Activated T-cell treated with anti-CD3 and anti-CD28 coated beads, Interleukin-2, amount 50 U/mL, for 72 hours (primary cell): ENCODE measurements at regions not wholly inside any gene's neighbourhood (a gene's known extent, or its start where the extent isn't known, plus 50 kb on each side); places are given as distances from the start of the nearest gene placed in this dataset.
A peak's percentile ranks its signal among the peaks of the same experiment; 100 is the strongest.

Source experiments
- ATAC-seq, 2 donors: fragments of 150-1000 bp; cut with Tn5 transposase; replicated peaks in 1 of 2; 2 replicates each; pipeline ENCODE4 v1.10.0; 2021; ENCODE audit warnings: moderate library complexity in 2 of 2, mild to moderate bottlenecking in 1 of 2
- DNase-seq, 2 donors: peaks; one replicate each; pipeline ENCODE4 v3.0.0; 2021 to 2022; ENCODE audit warnings: mixed read lengths in 1 of 2
- H3K27ac Mint-ChIP-seq: one replicate; pipeline ENCODE4 v1.8.0; 2022; ENCODE audit warnings: mild to moderate bottlenecking, moderate library complexity, mixed read lengths
- H3K27me3 Mint-ChIP-seq: one replicate; pipeline ENCODE4 v1.8.0; 2022; ENCODE audit warnings: low read depth, mixed read lengths
- H3K36me3 Mint-ChIP-seq, 2 donors: one replicate each; pipeline ENCODE4 v1.8.0; 2022; ENCODE audit warnings: mixed read lengths in 2 of 2, mild to moderate bottlenecking in 1 of 2; ENCODE audit not compliant: insufficient read depth in 2 of 2
- H3K4me1 Mint-ChIP-seq: one replicate; pipeline ENCODE4 v1.8.0; 2022; ENCODE audit warnings: low read depth, mixed read lengths
- H3K4me3 Mint-ChIP-seq, 2 donors: one replicate each; pipeline ENCODE4 v1.8.0; 2022; ENCODE audit warnings: mild to moderate bottlenecking in 2 of 2, mixed read lengths in 2 of 2, moderate library complexity in 2 of 2
- H3K9me3 Mint-ChIP-seq, 2 donors: one replicate each; pipeline ENCODE4 v1.8.0; 2022; ENCODE audit warnings: mixed read lengths in 2 of 2

DNA sequence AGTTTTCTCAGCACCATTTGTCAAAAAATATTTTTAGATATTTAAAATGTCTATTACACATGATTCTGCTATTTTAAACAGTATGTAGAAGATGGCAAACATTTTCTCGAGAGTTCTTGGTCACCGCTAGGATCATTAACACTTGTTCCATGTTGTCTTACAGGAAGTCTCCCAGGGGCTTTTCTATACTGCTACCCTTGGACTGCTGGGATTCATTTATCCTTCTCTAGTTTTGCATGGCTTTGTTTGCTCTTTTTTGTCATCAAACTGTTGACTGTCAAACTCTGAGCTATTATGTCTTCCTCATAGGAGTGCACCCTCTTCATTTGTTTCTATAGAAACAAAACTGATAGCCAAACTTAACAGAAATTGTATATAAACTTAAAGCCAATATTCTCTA, 184.9 kb downstream of the CDCA7 start:
- H3K27me3 Mint-ChIP-seq: peaks cover 8% of the 10 kb centered on the region
- no peak for ATAC-seq
- H3K4me3 Mint-ChIP-seq: no peak overlapping the region
- no peak for DNase-seq
- H3K4me1 Mint-ChIP-seq: no peaks in the 10 kb centered on the region
- peaks cover 0 to under 1% of the 10 kb centered on the region in 2 donors for H3K9me3 Mint-ChIP-seq
- H3K36me3 Mint-ChIP-seq: no peaks in the 10 kb centered on the region
- no peak overlapping the region for H3K27ac Mint-ChIP-seq

DNA sequence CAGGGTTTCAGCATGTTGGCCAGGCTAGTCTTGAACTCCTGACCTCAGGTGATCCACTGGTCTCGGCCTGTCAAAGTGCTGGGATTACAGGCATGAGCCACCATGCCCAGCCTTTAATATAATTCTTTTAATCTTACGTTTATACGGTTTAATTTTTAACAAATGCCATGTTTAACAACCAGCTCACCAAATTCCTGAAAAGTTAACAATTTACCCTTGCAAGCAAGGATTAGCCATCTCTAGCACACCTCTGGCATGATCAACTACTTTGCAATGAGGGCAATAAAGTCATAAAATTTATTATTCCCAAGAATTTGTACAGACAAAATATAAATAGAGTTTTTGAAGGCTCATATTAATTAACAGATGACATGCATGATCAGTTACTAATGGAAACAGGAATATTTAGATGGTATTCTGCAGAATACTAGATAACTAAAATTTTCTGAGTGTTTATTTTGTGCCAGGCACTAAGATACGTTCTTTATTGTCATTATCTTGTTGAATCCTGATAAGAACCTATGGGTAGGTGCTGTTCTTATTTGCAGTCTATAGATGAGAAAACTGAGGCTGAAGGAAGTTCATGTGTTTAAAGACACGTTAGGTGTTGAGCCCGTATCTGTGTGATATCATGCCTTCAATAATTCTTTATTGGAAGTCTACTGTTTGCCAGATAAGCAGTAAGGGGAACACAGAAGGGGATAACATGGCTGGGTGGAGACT, 190.1 kb downstream of the CDCA7 start:
- no peaks in the 10 kb centered on the region for H3K9me3 Mint-ChIP-seq
- H3K27me3 Mint-ChIP-seq: peaks cover 9% of the 10 kb centered on the region
- H3K36me3 Mint-ChIP-seq: no peaks in the 10 kb centered on the region
- H3K4me1 Mint-ChIP-seq: no peaks in the 10 kb centered on the region
- no peak for DNase-seq
- H3K4me3 Mint-ChIP-seq: no peak overlapping the region
- H3K27ac Mint-ChIP-seq: no peak overlapping the region
- no peak for ATAC-seq

DNA sequence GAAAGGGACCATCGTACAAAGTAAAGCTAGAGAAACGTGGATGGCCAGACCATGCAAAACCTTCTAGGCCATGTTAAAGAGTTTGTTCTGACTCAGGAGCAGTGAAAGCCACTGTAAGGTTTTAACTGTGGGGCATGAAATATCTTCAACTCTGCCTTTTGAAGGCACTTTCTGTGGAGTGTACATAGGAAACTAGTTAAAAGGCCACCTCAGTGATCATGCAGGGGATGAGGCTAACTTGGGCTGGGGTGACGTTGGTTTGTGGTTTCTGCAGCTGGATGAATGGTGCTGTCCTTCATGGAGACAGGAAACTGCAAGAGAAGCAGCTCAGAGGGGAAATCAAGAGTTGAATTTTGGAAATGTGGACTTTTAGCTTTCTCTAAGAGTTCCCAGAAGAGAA, 190.7 kb downstream of the CDCA7 start:
- ATAC-seq (no peak), DNase-seq (no peak)
- Mint-ChIP-seq H3K27ac (no peak overlapping the region), H3K9me3 (peaks cover 0 to 4% of the 10 kb centered on the region in 2 donors), H3K36me3 (no peaks in the 10 kb centered on the region), H3K4me3 (no peak overlapping the region), H3K4me1 (no peaks in the 10 kb centered on the region), H3K27me3 (peaks cover 9% of the 10 kb centered on the region)

DNA sequence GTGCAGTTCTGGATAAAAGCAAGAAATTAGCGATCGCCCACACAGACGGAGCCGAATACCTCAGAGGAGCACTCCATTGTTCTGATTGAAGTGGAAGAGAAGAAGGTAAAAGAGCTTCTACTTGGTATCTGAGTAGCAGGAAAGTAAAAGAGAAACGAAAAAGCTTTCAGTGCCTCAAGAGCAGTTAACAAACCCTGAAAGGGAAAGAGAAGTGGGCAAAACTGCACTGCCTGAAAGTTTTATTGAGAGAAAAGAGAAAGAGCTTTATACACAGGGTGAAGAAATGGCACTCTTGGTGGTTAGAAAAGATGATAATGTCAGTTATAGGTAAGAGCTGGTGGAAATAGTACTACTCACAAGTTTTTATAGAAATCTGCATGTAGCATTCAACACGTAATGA, 192.8 kb downstream of the CDCA7 start:
- Mint-ChIP-seq H3K9me3 (peaks cover 0 to 4% of the 10 kb centered on the region in 2 donors), H3K4me3 (no peak overlapping the region), H3K36me3 (no peaks in the 10 kb centered on the region), H3K27me3 (peaks cover 9% of the 10 kb centered on the region), H3K4me1 (no peaks in the 10 kb centered on the region), H3K27ac (no peak overlapping the region)
- ATAC-seq (no peak), DNase-seq (no peak)

DNA sequence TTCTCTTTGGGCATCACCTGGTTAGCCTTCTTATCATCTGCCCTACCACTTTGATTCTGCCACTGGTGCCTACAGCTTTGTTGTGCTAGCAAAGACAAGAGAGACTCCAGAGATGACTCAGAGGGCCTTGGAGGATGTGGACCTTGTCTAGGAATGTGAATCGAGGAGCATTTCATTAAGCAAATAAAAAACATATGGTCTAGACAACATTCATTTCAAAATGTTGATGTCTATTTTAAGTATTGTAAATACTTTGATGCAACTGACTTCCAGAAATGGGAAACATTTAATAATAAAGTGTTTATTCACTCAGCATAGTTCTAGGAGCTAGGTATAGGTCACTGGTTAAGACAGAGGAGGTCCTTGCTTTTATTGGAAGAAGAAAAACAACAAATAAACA, 195.5 kb downstream of the CDCA7 start:
- Mint-ChIP-seq H3K9me3 (peaks cover 0 to 4% of the 10 kb centered on the region in 2 donors), H3K4me1 (no peaks in the 10 kb centered on the region)
- ATAC-seq: no peak

DNA sequence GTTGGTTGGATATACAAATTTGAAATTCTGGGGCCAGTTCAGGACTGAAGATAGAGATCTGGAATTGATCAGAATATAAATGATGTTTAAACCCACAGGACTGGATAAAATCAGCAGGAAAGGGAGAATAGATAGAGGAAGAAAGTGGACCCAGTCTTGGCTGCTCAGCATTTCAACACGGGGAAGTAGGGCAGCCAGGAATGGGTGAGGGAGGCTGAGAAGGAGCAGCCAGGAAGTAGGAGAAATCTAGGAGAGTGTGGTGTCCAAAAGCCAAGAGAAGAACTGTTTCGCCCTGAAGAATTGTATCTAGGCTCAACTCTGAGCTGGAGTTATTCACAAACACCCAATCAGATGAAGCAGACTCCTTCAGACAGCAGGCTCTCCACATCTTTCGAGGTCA, 197.9 kb downstream of the CDCA7 start:
- Mint-ChIP-seq H3K4me1 (no peaks in the 10 kb centered on the region), H3K4me3 (no peak overlapping the region), H3K36me3 (no peaks in the 10 kb centered on the region), H3K27ac (no peak overlapping the region), H3K27me3 (peaks cover 24% of the 10 kb centered on the region), H3K9me3 (peaks cover 0 to 4% of the 10 kb centered on the region in 2 donors)
- ATAC-seq: no peak
- no peak for DNase-seq

More for the DNA sequence above, 195.5 kb downstream of the CDCA7 start:
- H3K27ac Mint-ChIP-seq: peak overlapping the region; percentile 68
- DNase-seq: no peak
- no peak overlapping the region for H3K4me3 Mint-ChIP-seq
- no peaks in the 10 kb centered on the region for H3K36me3 Mint-ChIP-seq
- H3K27me3 Mint-ChIP-seq: peaks cover 15% of the 10 kb centered on the region

DNA sequence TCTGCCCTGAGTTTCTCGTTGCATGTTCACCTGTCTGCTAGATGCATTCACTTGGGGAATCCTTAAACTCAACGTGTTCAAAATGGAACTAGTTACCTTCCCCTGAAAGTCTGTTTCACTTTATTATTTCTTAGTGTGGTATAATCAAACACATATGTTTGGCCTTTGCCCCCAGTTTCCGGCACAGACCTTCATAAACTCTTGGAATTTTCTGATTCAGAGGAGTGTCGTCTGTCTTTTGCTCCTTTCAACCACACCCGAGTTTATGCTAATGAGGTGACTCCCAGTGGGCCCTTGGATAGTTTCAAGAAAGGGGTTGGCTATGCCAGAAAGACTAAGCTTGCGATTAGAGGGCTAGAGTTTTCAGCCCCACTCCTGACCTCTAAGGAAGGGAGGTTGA, 198.9 kb downstream of the CDCA7 start:
- no peaks in the 10 kb centered on the region for H3K4me1 Mint-ChIP-seq
- no peak for ATAC-seq

DNA sequence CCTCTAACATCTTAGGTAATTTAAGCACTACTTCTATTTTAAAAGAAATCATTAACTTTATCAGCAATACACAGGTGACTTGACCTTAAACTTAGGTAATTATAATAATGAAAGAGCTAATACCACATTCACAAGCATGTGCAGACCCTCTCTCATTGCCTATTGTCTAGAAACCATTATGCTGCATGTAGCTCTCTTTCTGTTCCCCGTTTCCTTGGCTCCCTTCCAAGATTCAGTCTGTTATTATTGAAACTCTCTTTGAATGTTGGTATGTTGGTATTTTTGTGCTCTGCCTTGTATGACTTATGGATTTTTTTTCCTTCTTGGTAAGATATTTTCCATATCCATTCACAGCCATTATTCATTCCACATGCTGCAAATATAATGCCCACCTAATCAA, 201.2 kb downstream of the CDCA7 start:
- no peak for DNase-seq
- Mint-ChIP-seq H3K4me1 (no peaks in the 10 kb centered on the region), H3K4me3 (no peak overlapping the region), H3K27me3 (peaks cover 31% of the 10 kb centered on the region), H3K27ac (no peak overlapping the region), H3K9me3 (no peaks in the 10 kb centered on the region), H3K36me3 (no peaks in the 10 kb centered on the region)
- no peak for ATAC-seq

More for the DNA sequence above, 198.9 kb downstream of the CDCA7 start:
- H3K27me3 Mint-ChIP-seq: peaks cover 25% of the 10 kb centered on the region
- peaks cover 0 to 4% of the 10 kb centered on the region in 2 donors for H3K9me3 Mint-ChIP-seq
- H3K27ac Mint-ChIP-seq: no peak overlapping the region
- DNase-seq: no peak
- no peak overlapping the region for H3K4me3 Mint-ChIP-seq
- H3K36me3 Mint-ChIP-seq: no peaks in the 10 kb centered on the region

DNA sequence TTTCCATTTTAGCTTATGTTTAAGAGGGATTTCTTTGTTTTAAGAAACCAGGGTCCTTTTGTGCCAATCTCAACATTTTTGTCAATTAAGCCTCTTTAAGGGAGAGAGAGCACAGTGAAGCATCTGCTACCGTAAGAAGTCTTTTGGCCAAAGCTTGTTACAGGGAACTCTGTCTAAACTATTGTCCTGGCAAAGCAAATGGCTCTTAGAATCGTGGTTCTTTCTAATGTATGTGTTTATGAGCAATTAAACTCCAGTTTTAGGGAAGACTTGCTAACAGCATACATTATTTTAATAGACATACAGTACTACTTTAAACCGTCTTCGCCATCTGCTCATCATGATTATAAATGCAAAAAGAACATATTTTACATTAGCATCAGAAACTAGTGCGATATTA, 202.1 kb downstream of the CDCA7 start:
- no peak overlapping the region for H3K27ac Mint-ChIP-seq
- H3K36me3 Mint-ChIP-seq: peaks cover 0 to 2% of the 10 kb centered on the region in 2 donors
- H3K4me3 Mint-ChIP-seq: no peak overlapping the region
- DNase-seq (no peak), ATAC-seq (no peak)
- peaks cover 31% of the 10 kb centered on the region for H3K27me3 Mint-ChIP-seq
- no peaks in the 10 kb centered on the region for H3K9me3 Mint-ChIP-seq
- H3K4me1 Mint-ChIP-seq: no peaks in the 10 kb centered on the region

DNA sequence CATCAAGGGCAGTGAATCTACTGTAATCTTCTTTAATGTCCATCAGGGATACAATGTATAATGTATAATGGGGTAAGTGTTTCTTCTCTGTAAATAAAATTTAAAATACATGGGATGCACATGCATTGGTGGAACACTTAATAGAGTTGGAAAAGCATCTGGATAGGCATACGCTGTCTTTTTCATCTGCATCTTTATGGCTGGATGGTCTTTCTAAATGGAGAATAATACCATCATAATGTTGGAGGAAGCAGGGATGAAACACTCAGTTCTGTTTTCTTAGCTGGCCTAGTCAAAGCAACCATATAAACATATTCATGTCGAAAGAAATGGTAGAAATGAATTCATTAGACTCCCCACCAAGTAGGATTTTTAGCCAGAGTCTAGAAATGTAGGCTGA, 202.8 kb downstream of the CDCA7 start:
- no peak for ATAC-seq
- H3K4me1 Mint-ChIP-seq: no peaks in the 10 kb centered on the region
- H3K27me3 Mint-ChIP-seq: peaks cover 32% of the 10 kb centered on the region
- H3K27ac Mint-ChIP-seq: no peak overlapping the region
- no peak for DNase-seq
- H3K4me3 Mint-ChIP-seq: no peak overlapping the region
- H3K9me3 Mint-ChIP-seq: no peaks in the 10 kb centered on the region
- H3K36me3 Mint-ChIP-seq: peaks cover 0 to 2% of the 10 kb centered on the region in 2 donors

DNA sequence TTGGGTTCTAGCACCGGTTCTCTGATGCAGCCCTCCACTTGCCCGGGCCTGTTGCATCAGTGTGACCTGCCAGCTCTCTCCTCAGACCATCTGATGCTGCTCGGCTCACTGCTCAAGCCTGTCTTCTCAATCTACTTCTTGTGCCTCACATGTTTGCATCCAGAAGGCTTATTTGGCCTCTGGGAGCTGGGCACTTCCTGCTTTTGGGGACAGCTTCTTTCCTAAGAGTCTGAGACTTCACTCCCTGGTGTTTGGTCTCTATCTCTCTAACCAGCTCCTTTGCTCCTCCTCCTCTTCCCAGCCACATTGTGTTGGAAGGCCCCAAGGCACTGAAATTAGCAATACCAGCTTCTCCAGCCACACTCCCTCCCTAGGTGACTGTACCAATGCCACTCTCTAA, 212.8 kb downstream of the CDCA7 start:
- DNase-seq: no peak
- no peaks in the 10 kb centered on the region for H3K36me3 Mint-ChIP-seq
- no peak for ATAC-seq
- peaks cover 12% of the 10 kb centered on the region for H3K4me1 Mint-ChIP-seq
- H3K9me3 Mint-ChIP-seq: peaks cover 0 to 1% of the 10 kb centered on the region in 2 donors
- peaks cover 39% of the 10 kb centered on the region for H3K27me3 Mint-ChIP-seq
- H3K4me3 Mint-ChIP-seq: no peak overlapping the region
- H3K27ac Mint-ChIP-seq: no peak overlapping the region

DNA sequence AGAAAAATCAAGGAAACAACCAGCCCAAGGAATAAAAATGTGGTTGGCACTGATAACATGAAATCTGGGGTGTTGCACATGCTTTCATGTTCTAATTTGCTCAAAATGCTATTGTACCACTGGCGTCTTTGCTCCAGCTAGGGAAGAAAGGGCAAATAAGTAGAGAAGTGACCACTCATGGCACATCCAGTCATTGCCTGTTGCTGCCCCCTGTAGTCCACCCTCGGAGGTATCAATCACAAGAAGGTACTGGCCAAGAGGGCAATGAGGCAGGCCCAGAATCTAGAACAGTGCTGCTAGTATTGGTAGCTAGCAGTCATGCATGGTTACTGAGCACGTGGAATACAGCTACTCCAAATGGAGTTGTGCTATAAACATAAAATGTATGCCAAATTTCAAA, 213.4 kb downstream of the CDCA7 start:
- H3K36me3 Mint-ChIP-seq: no peaks in the 10 kb centered on the region
- H3K4me3 Mint-ChIP-seq: no peak overlapping the region
- H3K27ac Mint-ChIP-seq: no peak overlapping the region
- H3K27me3 Mint-ChIP-seq: peaks cover 35% of the 10 kb centered on the region
- ATAC-seq (no peak), DNase-seq (peak; percentile 5 to 14)
- H3K4me1 Mint-ChIP-seq: peaks cover 12% of the 10 kb centered on the region
- peaks cover 0 to 1% of the 10 kb centered on the region in 2 donors for H3K9me3 Mint-ChIP-seq

DNA sequence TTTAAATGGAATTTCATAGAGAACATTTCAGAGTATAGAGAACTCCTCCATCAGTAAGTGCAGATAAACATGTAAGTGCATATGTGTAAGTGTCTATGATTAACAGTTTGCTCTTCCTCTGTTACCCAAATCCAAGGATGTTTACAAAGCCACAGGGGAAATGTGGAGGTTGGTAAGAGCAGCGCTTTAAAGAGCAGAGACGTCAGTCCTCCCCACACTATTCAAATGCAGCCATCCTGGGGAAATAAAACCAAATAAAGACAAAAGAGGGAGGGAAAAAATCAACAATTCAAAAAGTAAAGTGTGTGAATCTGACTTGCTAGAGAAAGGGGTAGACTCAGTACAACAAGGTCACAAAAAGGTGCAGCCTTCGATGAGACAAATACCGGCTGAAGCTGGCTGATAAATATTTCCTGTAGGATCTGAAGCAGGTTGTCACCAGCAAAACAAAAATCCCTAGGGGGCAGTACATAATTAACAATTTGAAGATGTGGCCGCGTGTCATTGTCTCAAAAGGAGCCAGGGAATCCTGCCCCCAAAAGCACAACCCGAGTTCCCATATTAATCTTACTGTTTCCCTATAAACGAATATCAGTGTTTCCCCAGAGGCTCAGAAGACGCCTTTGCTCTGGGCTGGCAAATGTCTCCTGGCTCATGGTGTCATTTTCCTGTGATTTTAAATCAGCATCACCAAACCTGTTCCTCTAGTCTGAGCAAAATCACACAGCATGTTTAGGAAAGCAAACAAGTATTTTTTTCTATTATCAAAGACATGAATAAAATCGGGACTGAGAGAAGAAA, 216.5 kb downstream of the CDCA7 start:
- peaks cover 37% of the 10 kb centered on the region for H3K27me3 Mint-ChIP-seq

More for the DNA sequence above, 216.5 kb downstream of the CDCA7 start:
- DNase-seq (no peak), ATAC-seq (no peak)
- H3K36me3 Mint-ChIP-seq: peaks cover 0 to 3% of the 10 kb centered on the region in 2 donors
- H3K4me3 Mint-ChIP-seq: no peak overlapping the region
- H3K9me3 Mint-ChIP-seq: peaks cover 4 to 6% of the 10 kb centered on the region in 2 donors
- peaks cover 12% of the 10 kb centered on the region for H3K4me1 Mint-ChIP-seq
- H3K27ac Mint-ChIP-seq: no peak overlapping the region
